ENCODE measurements at regions not wholly inside any gene's neighbourhood (a gene's known extent, or its start where the extent isn't known, plus 50 kb on each side); places are given as distances from the start of the nearest gene placed in this dataset.

DNA sequence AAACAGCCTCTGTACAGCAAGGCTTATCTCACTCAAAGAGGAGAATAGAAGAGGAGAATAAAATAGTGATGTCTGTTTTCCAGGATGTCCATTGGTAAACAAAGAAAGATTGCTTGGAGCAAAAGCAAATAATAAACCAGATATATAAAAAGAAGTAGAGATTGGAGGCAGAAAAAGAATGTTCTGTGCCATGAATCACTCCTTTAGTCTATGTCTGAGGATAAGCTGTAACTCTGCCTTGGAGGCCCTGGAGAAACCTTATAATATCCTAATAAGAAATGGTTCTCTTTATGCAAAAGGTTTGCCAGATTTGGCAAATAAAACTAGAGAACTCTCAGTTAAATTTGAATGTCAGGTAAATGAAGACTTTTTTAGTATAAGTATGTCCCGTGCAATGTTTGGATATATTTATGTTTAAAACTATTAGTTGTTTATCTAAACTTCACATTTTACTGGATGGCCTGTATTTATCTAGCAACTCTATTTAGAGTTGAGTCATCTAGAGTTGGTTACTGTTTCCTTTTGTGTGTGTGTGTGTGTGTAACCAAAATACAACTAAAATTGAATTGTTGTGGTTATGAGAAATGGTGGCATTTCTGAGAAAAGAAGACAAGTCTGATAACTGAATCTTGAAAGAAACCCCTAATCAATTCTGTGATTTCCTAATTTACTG, 510.3 kb upstream of the SETBP1 start:
- DNase-seq: no peak

DNA sequence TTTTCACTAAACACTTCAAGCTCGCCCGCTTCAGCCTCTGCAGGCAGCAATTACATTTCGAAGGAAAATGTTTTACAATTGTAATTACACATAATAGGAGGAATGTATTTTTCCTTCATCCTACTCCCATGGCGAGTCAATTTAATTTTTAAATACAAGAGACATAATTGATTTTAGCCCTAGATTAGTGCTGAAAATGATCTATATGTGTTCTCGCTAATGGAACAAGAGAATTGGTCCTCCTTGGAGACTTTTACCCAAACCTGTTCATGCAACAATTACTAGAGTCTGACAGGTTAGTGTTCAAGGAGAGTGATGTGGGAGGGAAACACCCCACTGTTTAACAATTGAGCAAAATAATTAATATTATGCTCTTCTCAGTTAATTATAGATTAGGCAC, 509.4 kb upstream of the SETBP1 start:
- DNase-seq: no peak

DNA sequence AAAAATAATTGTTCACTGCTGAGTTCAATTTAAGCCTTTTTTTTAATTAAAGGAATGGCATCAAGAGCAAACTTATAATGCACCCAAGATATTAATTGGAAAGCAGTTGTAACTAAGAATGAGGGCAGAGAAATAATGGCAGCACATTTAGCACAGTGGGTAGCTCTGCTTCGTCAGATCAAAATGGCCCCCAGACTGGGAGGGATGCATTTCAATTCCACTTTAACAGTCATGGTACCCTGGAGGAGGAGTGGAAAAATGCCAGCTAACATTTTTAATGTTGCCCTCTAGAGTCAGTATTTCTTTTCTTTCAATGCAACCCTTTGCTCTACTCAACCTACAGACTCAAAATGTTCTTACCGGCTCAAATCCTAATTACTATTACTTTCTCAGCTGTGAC, 504.8 kb upstream of the SETBP1 start:
- no peak for DNase-seq

DNA sequence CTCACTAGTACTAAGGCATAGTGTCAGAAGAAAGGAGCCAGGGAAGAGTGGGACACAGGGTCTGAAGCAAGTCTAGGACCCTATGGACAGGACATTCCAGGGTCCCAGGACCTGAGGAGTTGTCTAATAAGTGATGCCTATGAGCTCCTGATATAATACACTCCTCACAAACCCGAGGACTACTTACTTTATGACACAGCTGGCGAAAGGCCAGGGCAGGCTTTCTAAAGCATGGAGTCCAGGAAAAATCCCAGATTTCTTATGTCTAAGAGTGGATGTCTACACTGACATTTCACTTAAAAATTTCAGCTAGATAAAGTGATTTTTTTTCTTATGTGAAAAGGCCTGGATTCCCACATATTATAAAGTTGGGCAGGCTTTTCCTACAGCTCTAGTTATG, 502.2 kb upstream of the SETBP1 start:
- DNase-seq: no peak

DNA sequence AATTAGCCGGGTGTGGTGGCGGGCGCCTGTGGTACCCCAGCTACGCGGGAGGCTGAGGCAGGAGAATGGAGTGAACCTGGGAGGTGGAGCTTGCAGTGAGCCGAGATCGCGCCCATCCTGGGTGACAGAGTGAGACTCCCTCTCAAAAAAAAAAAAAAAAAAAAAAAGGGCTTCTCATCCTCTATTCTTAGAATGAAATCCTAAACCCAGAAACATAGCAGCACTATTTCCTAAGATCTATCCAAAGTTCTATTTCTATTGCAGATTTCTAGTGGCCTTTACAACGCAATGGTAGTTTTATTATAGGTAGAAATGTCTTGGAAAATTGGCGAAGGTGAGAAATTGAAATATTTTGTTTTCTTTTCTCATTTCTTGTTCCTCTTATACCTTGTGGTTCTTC, 501.0 kb upstream of the SETBP1 start:
- DNase-seq: no peak

DNA sequence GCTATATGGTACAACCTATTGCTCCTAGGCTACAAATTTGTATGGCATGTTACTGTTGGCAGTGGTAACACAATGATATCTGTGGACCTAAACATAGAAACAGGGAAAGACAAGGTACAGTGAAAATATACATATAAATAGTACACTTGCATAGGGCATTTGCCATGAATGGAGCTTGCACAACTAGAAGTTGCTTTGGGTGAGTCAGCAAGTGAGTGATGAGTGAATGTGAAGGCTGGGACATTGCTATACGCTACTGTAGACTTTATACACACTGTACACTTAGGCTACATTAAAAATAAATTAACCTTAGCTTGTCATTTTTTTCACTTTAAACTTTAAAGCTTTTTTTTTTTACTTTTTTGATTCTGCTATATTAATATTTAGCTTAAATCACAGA, 500.0 kb upstream of the SETBP1 start:
- DNase-seq: no peak

DNA sequence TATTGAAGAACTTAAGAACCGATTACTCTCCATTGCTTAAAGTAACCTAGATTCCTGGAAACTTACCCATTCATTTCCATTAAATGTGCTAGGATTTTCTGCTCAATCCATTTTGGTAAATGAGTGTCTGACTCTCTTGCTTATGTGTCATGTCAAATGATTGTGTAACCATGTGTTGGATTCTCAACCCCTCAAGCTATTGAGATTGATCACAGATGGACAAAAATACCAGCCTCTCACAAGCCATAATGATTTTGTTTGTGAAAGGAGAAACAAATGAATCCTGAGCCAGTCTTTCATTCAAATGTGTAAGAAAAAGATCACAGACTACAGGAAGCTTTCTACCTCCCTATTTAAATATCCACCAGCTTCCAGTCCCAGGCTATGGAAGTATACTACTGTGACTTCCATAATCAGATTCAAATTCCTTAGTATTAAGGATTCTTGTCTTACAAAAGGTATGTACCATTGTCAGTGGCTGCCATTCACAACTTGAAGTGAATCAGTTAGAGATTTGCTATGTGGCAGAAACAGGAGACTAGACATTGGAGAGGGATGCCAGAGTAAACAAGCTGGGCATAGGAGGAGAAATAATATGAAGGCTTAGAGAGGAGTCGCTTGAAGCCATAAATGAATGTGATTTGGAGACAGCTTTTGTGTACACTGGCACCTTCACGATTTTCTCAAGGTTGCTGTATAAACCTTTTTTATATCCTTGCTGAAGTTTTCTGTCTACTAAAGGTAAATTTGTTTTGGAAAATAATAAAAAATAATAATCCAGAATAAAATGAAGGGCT, 498.5 kb upstream of the SETBP1 start:
- DNase-seq: no peak

DNA sequence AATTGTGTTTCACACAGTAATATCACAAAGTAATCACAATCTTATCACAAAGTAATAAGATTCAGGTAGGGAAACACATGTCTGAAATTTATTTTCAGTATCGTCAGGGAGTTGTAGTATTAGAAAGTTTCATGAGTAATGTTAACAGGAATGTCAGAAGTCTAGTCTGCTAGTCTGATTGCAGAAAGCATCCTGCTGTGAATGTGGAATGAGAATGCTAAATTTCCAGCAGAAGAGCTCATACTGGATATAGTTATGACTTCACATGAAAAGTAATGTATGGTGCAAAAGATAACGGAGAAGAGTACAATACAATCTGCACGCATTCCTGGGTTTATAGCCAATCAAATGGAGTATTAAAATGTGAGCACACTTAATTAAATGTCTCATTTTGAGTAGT, 494.7 kb upstream of the SETBP1 start:
- no peak for DNase-seq

DNA sequence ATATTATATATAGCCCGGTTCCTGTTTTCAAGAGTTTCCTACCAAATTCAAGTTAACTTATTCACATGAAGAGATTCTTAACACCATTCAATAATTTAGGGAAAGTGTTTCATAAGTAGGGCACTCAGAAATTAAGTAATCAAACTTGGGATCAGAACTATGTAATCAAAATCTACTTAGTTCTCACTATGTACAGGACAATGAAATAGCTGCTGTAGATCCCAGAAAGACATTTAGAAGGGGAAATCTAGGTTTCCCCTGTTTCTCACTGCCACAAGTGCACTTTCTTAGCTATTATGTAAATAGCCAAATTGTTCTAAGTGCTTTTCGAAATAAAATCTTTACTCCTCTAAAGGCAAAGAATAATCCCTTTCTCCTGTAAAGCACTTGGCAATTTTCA, 493.6 kb upstream of the SETBP1 start:
- DNase-seq: no peak

DNA sequence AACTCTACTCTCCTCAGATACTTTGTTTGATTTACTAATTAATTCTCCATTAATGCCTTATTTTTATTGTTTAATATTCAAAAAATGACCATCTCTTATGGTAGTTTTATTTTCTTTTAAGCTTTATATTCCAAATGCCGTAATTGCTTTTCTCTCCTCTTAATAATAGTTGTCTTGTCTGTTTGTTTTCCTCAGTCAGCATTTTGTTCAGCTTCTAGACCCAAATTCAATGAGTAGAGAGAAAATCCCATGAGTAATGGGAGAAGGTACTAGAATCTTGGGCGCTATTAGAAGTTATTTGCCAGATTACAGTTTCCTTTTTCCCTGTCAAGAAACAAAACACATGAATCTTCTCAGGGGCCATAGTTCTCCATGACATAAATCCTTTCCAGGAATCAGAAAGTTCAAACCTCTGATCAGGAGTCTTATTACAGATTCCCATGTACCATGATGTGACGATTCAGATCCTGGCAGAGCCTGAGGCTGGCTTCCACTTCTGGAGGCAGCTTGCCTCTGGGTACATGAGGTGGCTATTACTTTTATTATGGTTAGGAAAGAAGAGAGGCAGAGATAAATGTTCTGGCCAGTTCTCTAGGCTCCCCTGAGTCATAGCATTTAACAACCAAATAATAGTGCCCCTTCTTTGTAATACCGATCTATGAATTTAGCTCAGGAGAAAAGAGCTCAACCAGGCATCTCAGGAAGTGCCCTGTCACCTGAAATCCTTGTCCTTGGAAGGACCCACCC, 485.1 kb upstream of the SETBP1 start:
- no peak for DNase-seq

DNA sequence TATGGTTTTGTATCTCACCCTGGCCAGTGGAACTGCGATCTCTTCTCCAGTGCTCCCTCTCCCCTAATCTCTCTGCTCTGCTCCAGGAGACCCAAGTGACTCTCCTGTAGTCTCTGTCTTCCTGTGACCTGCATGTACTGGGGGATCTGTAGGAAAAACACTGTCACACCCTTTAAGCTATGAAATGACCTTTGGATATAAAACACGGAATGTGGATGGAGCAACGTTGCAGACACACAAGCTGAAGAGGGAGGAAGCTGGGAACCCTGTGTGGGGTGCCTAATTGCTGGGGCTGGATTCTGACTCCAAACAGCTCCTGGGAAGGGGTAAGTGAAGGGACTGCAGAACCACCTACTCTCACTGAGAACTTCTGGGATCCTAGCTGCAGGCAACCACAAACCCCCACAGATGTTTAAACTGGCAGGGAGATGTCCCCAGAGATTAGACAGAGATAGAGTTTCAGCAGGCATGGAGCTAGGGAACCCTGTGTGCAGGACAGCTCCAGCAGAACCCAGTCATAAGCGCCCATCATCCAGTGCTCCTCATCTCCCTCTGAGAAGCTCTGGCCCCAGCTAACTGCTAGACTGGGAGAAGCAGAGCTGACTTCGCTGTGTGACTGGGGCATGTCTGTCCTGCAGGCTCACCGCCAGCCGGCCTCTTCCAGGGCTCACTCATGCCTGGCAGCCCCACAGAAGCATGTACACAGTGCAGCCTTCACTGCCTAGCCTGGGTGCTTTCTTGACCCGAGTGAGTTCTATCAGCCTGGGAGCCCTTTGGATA, 482.7 kb upstream of the SETBP1 start:
- no peak for DNase-seq

DNA sequence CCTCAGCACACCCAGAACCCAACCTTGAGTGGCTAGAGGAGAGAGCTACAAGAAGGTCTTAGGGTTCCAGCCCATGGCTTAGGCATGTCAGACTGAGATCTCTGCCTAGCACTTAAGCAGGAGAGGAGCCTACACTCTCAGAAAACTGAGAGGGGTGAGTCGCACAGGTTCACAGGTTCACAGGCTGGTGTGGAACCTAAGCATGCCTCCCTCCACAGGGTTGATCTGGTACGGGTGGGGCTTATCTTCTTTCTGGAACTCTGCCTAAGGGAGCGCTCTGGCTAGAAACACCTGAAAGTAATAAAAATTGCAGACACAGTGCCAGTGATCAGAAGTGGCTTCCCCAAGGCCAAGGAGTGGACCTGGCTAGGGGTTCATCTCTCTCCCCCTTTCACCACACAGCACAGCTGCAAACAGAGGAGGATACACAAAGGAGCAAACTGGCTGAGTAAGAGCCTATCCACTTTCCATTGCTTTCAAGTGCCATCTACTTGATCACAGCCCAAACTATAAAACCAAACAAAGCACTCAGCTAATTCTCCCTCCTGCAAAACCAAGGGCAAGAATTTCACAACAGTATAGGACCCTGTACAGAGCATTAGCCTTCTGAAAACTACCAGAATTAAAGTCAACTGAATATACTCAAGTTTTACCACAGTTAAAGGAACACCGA, 481.9 kb upstream of the SETBP1 start:
- DNase-seq: no peak

DNA sequence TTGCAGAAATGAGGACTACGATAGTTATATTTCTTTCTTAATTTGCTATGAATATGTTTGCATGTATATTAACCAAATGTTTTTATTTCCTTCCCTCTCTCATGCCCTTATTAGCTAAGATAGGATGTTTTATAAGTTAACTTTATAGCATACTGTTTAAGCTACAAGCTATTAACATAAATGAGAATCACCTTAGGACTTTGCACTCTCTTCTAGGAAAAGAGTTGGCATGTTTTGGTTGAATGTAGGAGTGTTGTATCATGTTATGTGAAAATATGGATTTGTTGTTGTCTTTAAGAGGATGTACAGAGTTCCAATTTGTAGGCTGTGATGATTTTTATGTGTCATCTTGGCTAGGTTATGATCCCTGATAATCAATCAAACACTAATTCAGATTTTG, 467.4 kb upstream of the SETBP1 start:
- no peak for DNase-seq

DNA sequence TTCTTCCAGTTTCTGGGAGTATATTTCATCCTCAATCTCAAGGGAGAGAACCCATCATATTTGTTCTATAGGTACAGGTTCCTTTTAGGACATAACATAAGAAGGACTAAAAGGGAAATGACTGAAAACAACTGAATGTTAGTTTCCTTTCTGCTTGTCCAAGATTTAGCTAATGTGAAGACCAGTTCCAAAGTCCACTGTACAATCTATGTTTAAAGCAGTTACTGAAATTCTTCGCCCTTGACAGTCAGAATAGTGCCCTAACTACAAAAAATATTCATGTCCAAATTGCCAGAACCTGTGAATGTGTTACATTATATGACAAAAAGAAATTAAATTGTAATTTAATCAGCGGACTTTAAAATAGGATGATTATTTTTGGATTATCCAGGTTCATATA, 466.3 kb upstream of the SETBP1 start:
- DNase-seq: no peak

DNA sequence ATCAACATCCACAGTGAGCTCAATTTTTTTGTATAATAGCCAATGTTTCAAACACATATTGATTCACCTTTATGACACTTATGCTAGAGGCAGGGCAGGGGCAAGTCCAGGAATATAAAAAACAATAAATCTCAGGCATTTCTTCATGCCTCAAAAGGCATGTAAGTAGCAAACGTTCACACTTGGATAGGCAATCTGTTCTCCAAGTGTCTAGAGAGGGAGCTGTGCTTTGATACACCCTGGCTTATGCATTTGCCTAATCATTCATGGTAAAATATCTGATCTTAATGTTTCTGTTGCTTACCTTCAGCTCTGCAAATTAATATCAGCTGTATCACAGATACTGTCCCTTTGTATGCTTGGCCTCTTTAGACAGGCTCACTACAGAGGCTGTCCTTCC, 464.5 kb upstream of the SETBP1 start:
- no peak for DNase-seq

DNA sequence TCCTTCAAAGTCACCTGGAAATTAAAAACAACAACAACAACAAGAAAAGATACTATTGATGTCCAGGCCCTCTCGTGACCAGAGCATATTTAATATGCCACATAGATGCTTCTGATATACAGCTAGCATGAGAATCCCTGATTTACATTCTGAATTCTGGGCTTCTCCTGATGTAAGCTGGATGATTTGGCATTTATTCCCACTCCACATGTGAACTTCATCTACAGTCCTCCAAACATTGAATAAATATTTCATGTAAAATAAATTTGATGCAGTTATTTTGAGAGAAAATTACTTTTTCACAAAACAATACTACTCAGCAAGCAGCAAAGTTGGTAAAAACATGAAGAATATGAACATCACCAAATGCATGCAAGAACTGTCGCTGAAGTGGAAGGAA, 453.2 kb upstream of the SETBP1 start:
- no peak for DNase-seq

DNA sequence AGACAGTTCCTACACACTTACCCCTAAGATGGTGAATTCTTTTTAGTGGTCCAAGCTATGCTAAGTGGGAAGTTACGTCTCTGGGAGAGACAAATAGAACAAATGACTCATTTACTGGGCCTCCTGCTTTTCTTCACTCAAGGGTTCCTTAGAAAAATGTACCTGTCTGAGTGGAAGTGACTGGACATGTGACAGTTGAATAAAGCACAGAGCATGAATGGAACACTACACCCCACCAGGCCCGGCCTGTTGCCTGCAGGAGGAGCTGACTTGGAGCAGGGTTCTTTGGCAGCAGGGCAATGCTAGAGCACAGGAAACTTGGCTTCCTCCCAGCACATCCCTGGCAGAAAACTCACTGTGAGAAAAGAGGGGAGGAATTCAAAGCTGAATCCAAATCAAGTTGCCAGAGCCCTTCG, 451.0 kb upstream of the SETBP1 start:
- DNase-seq: no peak

DNA sequence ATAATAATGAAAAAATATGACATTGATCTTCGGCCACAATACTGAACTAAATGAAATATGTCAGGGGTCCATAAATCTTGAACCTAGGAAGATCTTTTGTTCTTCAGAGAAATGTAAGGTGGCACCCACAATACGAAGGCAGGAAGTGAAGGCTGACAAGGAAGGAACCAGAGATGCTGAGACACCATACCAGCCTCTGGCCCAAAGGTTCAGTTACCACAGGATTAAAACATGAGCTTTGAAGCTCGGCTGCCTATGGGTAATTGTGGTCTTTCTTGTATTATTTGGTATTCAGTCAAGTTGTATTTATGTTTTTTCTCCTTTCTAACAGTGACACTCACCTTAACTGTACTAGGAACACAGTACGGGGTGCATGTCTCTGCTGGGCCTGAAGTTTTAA, 448.8 kb upstream of the SETBP1 start:
- DNase-seq: no peak

DNA sequence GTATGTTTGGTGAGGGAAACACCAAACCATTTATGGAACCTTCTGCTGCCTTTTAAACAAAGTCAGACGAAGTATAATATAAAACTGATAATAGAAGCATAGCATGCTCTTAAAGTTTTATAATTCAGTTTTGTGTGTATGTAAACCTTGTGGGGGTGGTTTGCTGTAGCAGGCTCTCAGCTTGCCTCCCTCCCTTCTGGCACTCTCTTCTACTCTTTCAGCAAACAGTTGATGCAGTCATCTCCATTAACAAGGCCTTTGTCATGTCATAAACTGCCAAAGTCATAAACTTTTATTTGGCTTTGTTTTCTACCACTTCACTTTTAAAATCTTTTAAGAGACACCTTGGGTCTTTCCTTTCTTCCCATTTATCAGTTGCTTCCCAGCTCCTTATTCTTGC, 448.2 kb upstream of the SETBP1 start:
- DNase-seq: no peak

DNA sequence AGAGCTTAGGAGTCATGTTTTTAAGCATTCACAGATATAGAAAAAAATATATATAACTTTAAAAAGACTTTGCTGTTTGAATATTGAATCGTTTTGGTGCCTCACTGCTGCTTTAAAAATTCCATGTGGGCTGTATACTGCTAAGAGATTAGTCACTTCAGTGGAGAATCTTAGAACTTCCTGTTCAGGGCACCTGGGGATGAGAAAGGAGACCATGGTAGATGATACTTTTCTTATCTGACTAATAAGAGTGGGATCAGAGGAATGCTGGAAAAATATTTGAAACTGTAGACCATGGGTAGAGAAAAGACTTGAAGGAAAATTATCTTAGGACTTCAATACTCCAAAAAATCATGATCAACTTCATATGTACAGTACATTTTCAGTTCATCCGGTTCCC, 442.2 kb upstream of the SETBP1 start:
- no peak for DNase-seq

DNA sequence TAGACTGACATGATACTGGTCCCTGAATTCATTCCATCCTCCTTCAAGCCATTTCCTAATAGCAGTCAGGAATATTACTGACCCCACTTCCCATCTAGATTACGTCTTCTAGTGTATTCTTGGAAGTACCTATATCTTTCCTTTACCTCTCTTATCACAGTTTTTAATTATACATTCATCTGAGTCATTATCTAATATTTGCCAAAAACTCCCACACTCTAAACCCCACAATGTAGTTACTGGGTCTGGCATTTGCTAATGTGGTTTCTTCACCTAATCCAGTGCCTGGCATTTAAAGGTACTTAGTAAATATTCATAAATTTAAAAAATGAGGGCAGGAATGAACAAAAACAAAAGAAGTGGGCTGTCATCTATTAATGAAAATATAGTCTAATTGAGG, 441.8 kb upstream of the SETBP1 start:
- no peak for DNase-seq

DNA sequence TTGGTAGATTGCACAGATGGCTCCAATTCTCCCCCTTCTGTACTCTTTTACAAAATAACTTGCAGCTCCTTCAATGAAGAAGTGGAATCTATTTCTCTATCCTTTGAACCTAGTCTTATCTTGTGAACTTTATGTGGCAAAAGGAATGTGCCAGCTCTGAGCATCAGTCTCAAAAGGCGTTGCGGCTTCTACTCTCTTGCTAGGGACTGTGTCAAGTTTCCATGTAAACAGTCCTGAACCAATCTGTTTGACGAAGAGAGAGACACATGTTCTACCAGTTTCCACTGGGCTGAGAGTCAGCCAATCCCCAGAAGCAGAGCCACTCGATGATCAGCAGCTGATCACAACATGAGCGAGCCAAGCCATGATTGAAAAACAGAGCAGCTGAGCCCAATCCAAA, 439.7 kb upstream of the SETBP1 start:
- no peak for DNase-seq

DNA sequence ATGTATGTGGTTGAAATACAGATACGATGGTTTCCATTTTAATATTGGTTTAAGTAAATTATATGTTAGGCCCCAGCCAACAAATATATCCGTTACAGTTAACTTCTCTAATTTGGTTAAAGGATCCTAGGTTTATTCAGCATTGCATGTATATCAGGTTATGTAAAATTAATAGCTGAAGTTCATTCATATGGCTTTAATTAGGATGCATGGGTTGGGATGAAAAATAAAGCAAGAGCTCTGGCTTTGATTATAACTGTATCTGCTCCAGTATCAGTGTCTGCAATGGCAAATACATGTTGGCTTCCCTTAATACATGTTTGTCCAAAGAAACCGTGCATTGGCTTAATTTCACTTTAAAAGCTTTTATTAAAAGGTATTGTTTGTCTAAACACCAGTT, 435.7 kb upstream of the SETBP1 start:
- no peak for DNase-seq

All from CD4-positive, alpha-beta T cell treated with Interleukin-10 for 1 hour (primary cell).